WTC11 (cell line): ENCODE measurements at regions not wholly inside any gene's neighbourhood (a gene's known extent, or its start where the extent isn't known, plus 50 kb on each side); places are given as distances from the start of the nearest gene placed in this dataset.

Experiments used
- ATAC-seq: fragments of 200-7000 bp; cut with Tn5 transposase; 2 replicates; pipeline ENCODE4 v1.10.0; 2021; ENCODE audit warnings: mild to moderate bottlenecking, moderate library complexity
- CTCF ChIA-PET: fragments of 300-600 bp; sonication (Branson Sonifier 250); formaldehyde crosslinking; loops from one replicate; lab custom pipeline; 2021; ENCODE audit warnings: antibody characterized with exemption; lab: Charles Lee
- POLR2A ChIA-PET: fragments of 350-600 bp; sonication (Branson Sonifier 250); formaldehyde crosslinking; loops from one replicate; lab custom pipeline; 2021; ENCODE audit warnings: antibody characterized with exemption; lab: Charles Lee
- DNase-seq: peaks from one replicate; pipeline ENCODE4 v3.0.0; 2021; ENCODE audit warnings: low spot score
- H3K27ac Mint-ChIP-seq: 2 replicates; pipeline ENCODE4 v1.8.0; 2021; ENCODE audit warnings: mixed read lengths
- H3K27me3 Mint-ChIP-seq: 2 replicates; pipeline ENCODE4 v1.8.0; 2021; ENCODE audit warnings: low read depth, mild to moderate bottlenecking, moderate library complexity, mixed read lengths
- H3K36me3 Mint-ChIP-seq: 2 replicates; pipeline ENCODE4 v1.8.0; 2021; ENCODE audit warnings: mixed read lengths
- H3K4me1 Mint-ChIP-seq: 2 replicates; pipeline ENCODE4 v1.8.0; 2022; ENCODE audit warnings: mixed read lengths
- H3K4me3 Mint-ChIP-seq: 2 replicates; pipeline ENCODE4 v1.8.0; 2021; ENCODE audit warnings: mild to moderate bottlenecking, moderate library complexity, mixed read lengths
- H3K9me3 Mint-ChIP-seq: 2 replicates; pipeline ENCODE4 v1.8.0; 2021; ENCODE audit warnings: mixed read lengths
- AR ChIP-seq: fragments of 250-450 bp; sonication (Bioruptor Pico); IDR thresholded peaks from 2 replicates; pipeline ENCODE4 v1.9.0; 2021; ENCODE audit warnings: mild to moderate bottlenecking
- CDX4 ChIP-seq: fragments of 250-450 bp; sonication (Bioruptor Pico); IDR thresholded peaks from 2 replicates; pipeline ENCODE4 v1.9.0; 2021; ENCODE audit warnings: moderate library complexity, mild to moderate bottlenecking, inconsistent platforms, borderline replicate concordance
- EMX1 ChIP-seq: fragments of 250-450 bp; sonication (Bioruptor Pico); IDR thresholded peaks from 2 replicates; pipeline ENCODE4 v1.8.0; 2021; ENCODE audit warnings: mild to moderate bottlenecking
- ETV6 ChIP-seq: sonication (generic); formaldehyde crosslinking; IDR thresholded peaks from 2 replicates; pipeline ENCODE4 v1.8.1; 2022; ENCODE audit warnings: mild to moderate bottlenecking, missing genetic modification reagents
- NFE2L1 ChIP-seq: sonication (generic); formaldehyde crosslinking; IDR thresholded peaks from 2 replicates; pipeline ENCODE4 v1.8.1; 2023; ENCODE audit warnings: missing genetic modification reagents
- NR3C1 ChIP-seq: sonication (generic); formaldehyde crosslinking; conservative IDR thresholded peaks from 2 replicates; pipeline ENCODE4 v1.8.1; 2023; ENCODE audit warnings: low read depth, mild to moderate bottlenecking, missing genetic modification reagents
- PRDM15 ChIP-seq: sonication (generic); formaldehyde crosslinking; IDR thresholded peaks from 2 replicates; pipeline ENCODE4 v1.8.0; 2022; ENCODE audit warnings: missing genetic modification reagents
- PREB ChIP-seq: sonication (generic); formaldehyde crosslinking; IDR thresholded peaks from 2 replicates; pipeline ENCODE4 v1.8.1; 2022; ENCODE audit warnings: mild to moderate bottlenecking, missing genetic modification reagents, moderate library complexity, borderline replicate concordance
- STAT6 ChIP-seq: sonication (generic); formaldehyde crosslinking; conservative IDR thresholded peaks from 2 replicates; pipeline ENCODE4 v1.8.1; 2023; ENCODE audit warnings: mild to moderate bottlenecking, low read depth, missing genetic modification reagents, moderate library complexity
- ZBTB21 ChIP-seq: sonication (generic); formaldehyde crosslinking; IDR thresholded peaks from 2 replicates; pipeline ENCODE4 v1.8.1; 2023; ENCODE audit warnings: mild to moderate bottlenecking, missing genetic modification reagents, borderline replicate concordance
- ZNF232 ChIP-seq: sonication (generic); formaldehyde crosslinking; IDR thresholded peaks from 2 replicates; pipeline ENCODE4 v1.8.0; 2022; ENCODE audit warnings: mild to moderate bottlenecking, missing genetic modification reagents
- ZNF281 ChIP-seq: sonication (generic); formaldehyde crosslinking; IDR thresholded peaks from 2 replicates; pipeline ENCODE4 v1.8.0; 2023; ENCODE audit warnings: mild to moderate bottlenecking, missing genetic modification reagents
- ZNF423 ChIP-seq: fragments of 250-450 bp; sonication (Bioruptor Pico); IDR thresholded peaks from 2 replicates; pipeline ENCODE4 v2.1.2; 2022; ENCODE audit warnings: mild to moderate bottlenecking, moderate library complexity
- ZNF425 ChIP-seq: fragments of 250-450 bp; sonication (Bioruptor Pico); conservative IDR thresholded peaks from 2 replicates; pipeline ENCODE4 v1.9.0; 2021; ENCODE audit warnings: mild to moderate bottlenecking

GRCh38 chr1:208465786-208466590, 221.8 kb upstream of the PLXNA2 start (continued):
- TF ChIP-seq ZNF423 (CRISPR knock-in tag) (no peak), ZNF232 (CRISPR knock-in tag) (no peak), ZNF281 (no peak)

GRCh38 chr1:208467151-208467780, 223.1 kb upstream of the PLXNA2 start:
- DNase-seq (no peak), ATAC-seq (no peak)
- Mint-ChIP-seq H3K9me3 (no peaks in the 10 kb centered on the region), H3K27ac (no peak overlapping the region), H3K36me3 (no peaks in the 10 kb centered on the region), H3K4me1 (no peaks in the 10 kb centered on the region), H3K4me3 (no peak overlapping the region), H3K27me3 (peaks cover 9% of the 10 kb centered on the region)
- CTCF ChIA-PET: interaction anchor here (2.1 kb wide), 1 partner anchor 9 kb away, joined by 6 read pairs; no protein-coding TSS in a partner anchor
- TF ChIP-seq STAT6 (CRISPR knock-in tag) (no peak), NFE2L1 (no peak)
- POLR2A ChIA-PET: no interaction called here

GRCh38 chr1:208475449-208475848, 231.3 kb upstream of the PLXNA2 start:
- ChIA-PET POLR2A (no interaction called here), CTCF (no interaction called here)
- DNase-seq (no peak), ATAC-seq (no peak)
- no peak overlapping the region for H3K4me3 Mint-ChIP-seq
- no peaks in the 10 kb centered on the region for H3K9me3 Mint-ChIP-seq
- H3K36me3 Mint-ChIP-seq: no peaks in the 10 kb centered on the region
- no peak overlapping the region for H3K27ac Mint-ChIP-seq
- H3K27me3 Mint-ChIP-seq: no peaks in the 10 kb centered on the region
- peaks cover 18% of the 10 kb centered on the region for H3K4me1 Mint-ChIP-seq
- TF ChIP-seq CDX4 (CRISPR knock-in tag) (no peak), ZBTB21 (CRISPR knock-in tag) (no peak), PRDM15 (CRISPR knock-in tag) (no peak), ZNF425 (CRISPR knock-in tag) (no peak), NR3C1 (CRISPR knock-in tag) (no peak), PREB (CRISPR knock-in tag) (no peak), AR (CRISPR knock-in tag) (no peak), EMX1 (CRISPR knock-in tag) (no peak), ETV6 (CRISPR knock-in tag) (no peak)
